Smooth muscle cell (in vitro differentiated cells): ENCODE measurements at regions not wholly inside any gene's neighbourhood (a gene's known extent, or its start where the extent isn't known, plus 50 kb on each side); places are given as distances from the start of the nearest gene placed in this dataset.

Experiments
- DNase-seq: peaks from one replicate; lab custom pipeline; 2025; ENCODE audit not compliant: unreplicated experiment; lab: John Stamatoyannopoulos, UW
- H2AFZ ChIP-seq: fragments of 200-600 bp; sonication (generic); 2 replicates; pipeline ENCODE4 v1.6.0; 2016; ENCODE audit warnings: antibody characterized with exemption, low read depth, mild to moderate bottlenecking
- H3F3A ChIP-seq: fragments of 200-600 bp; sonication (generic); 2 replicates; pipeline ENCODE4 v1.6.0; 2017; ENCODE audit warnings: antibody characterized with exemption, low read depth
- H3K27ac ChIP-seq: fragments of 200-600 bp; sonication (generic); 2 replicates; pipeline ENCODE4 v1.5.1; 2016; ENCODE audit warnings: low read depth, mild to moderate bottlenecking
- H3K27me3 ChIP-seq: fragments of 200-600 bp; sonication (generic); 2 replicates; pipeline ENCODE4 v1.6.1; 2016; ENCODE audit warnings: low read depth, mild to moderate bottlenecking
- H3K36me3 ChIP-seq: fragments of 200-600 bp; sonication (generic); 2 replicates; pipeline ENCODE4 v1.5.1; 2016; ENCODE audit warnings: low read depth
- H3K4me1 ChIP-seq: fragments of 200-600 bp; sonication (generic); 2 replicates; pipeline ENCODE4 v1.5.1; 2016; ENCODE audit warnings: low read depth
- H3K4me2 ChIP-seq: fragments of 200-600 bp; sonication (generic); 2 replicates; pipeline ENCODE4 v1.6.0; 2016; ENCODE audit warnings: mild to moderate bottlenecking
- H3K4me3 ChIP-seq: fragments of 200-600 bp; sonication (generic); 2 replicates; pipeline ENCODE4 v1.5.1; 2016; ENCODE audit warnings: mild to moderate bottlenecking
- H3K79me2 ChIP-seq: fragments of 200-600 bp; sonication (generic); 2 replicates; pipeline ENCODE4 v1.6.0; 2016; ENCODE audit warnings: low read depth, mild to moderate bottlenecking
- H3K9ac ChIP-seq: fragments of 200-600 bp; sonication (generic); 2 replicates; pipeline ENCODE4 v1.6.0; 2016; ENCODE audit warnings: low read depth
- H3K9me3 ChIP-seq: fragments of 200-600 bp; sonication (generic); replicated peaks from 2 replicates; pipeline ENCODE4 v1.5.1; 2016; ENCODE audit warnings: low read depth
- H4K20me1 ChIP-seq: fragments of 200-600 bp; sonication (generic); 2 replicates; pipeline ENCODE4 v1.6.0; 2016; ENCODE audit warnings: low read depth
- WGBS: methylation state at CpG from one replicate; pipeline ENCODE4 v1.1.7; 2016; ENCODE audit warnings: low lambda C conversion rate; 5-methylcytosine and 5-hydroxymethylcytosine counted together
- TF ChIP-seq, protein P1 (sequence below): fragments of 200-600 bp; sonication (generic); IDR thresholded peaks from 2 replicates; pipeline ENCODE4 v1.5.1; 2017; ENCODE audit warnings: borderline replicate concordance, mild to moderate bottlenecking, antibody characterized with exemption; ENCODE audit not compliant: insufficient read depth, poor library complexity, severe bottlenecking

DNA sequence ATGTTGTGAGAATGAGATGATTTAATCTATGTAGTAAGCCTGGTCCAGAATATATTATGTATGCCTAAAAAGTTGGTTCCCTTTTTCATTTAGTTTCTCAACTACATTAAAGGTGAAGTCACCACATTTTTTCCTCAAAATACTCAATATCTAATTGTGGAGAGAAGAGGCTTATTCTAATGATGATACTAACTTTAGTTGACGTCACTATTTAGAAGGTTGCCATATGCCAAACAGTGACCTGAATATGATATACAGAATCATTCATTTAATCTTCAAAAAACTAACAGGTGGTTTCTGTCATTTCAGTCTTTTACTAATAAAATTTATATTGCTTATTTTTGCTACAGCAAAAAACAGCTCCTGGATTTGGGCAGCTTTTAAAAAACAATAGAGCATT lies 480.7 kb upstream of the NWD2 start:
- Histone ChIP-seq H3K4me2 (no peak overlapping the region), H3F3A (no peaks in the 10 kb centered on the region), H3K27me3 (no peaks in the 10 kb centered on the region), H3K27ac (no peak overlapping the region), H3K36me3 (no peaks in the 10 kb centered on the region), H3K4me3 (no peak overlapping the region), H2AFZ (no peak overlapping the region), H3K9ac (no peak overlapping the region), H3K79me2 (no peaks in the 10 kb centered on the region), H4K20me1 (no peaks in the 10 kb centered on the region), H3K4me1 (no peaks in the 10 kb centered on the region), H3K9me3 (no peaks in the 10 kb centered on the region)
- DNase-seq: no peak
- WGBS: 86% methylated on average over 1 of the region's 1 CpG
- TF ChIP-seq, protein P1, sequence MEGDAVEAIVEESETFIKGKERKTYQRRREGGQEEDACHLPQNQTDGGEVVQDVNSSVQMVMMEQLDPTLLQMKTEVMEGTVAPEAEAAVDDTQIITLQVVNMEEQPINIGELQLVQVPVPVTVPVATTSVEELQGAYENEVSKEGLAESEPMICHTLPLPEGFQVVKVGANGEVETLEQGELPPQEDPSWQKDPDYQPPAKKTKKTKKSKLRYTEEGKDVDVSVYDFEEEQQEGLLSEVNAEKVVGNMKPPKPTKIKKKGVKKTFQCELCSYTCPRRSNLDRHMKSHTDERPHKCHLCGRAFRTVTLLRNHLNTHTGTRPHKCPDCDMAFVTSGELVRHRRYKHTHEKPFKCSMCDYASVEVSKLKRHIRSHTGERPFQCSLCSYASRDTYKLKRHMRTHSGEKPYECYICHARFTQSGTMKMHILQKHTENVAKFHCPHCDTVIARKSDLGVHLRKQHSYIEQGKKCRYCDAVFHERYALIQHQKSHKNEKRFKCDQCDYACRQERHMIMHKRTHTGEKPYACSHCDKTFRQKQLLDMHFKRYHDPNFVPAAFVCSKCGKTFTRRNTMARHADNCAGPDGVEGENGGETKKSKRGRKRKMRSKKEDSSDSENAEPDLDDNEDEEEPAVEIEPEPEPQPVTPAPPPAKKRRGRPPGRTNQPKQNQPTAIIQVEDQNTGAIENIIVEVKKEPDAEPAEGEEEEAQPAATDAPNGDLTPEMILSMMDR: no peak

DNA sequence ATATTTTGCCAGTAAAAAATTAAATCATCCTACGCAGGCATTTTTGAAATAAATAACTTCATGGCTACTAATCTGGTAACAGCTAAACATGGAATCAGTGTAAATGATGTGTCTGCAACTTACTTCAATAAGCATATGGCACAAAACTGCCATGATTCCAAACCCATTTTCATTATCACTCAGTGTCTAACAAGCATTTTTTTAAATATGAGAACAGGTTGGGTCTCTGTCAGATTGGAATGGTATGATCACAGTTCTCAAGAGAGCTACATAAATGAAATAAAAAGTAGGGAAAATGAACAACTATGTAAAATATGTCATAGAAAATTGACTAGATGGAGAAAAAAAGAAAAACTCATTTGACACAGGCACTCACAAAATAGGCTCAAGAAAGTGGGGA lies 476.9 kb upstream of the NWD2 start:
- TF ChIP-seq, protein P1: no peak
- DNase-seq: no peak
- H3K4me3 ChIP-seq: no peak overlapping the region
- no peak overlapping the region for H3K9ac ChIP-seq
- H4K20me1 ChIP-seq: no peaks in the 10 kb centered on the region
- H3K36me3 ChIP-seq: no peaks in the 10 kb centered on the region
- no peaks in the 10 kb centered on the region for H3K27me3 ChIP-seq
- H3K4me2 ChIP-seq: no peak overlapping the region
- no peaks in the 10 kb centered on the region for H3K4me1 ChIP-seq
- no peaks in the 10 kb centered on the region for H3K79me2 ChIP-seq
- H3K9me3 ChIP-seq: no peaks in the 10 kb centered on the region
- no peak overlapping the region for H2AFZ ChIP-seq
- H3K27ac ChIP-seq: no peak overlapping the region
- 89% methylated on average over 1 of the region's 1 CpG for WGBS
- H3F3A ChIP-seq: no peaks in the 10 kb centered on the region

DNA sequence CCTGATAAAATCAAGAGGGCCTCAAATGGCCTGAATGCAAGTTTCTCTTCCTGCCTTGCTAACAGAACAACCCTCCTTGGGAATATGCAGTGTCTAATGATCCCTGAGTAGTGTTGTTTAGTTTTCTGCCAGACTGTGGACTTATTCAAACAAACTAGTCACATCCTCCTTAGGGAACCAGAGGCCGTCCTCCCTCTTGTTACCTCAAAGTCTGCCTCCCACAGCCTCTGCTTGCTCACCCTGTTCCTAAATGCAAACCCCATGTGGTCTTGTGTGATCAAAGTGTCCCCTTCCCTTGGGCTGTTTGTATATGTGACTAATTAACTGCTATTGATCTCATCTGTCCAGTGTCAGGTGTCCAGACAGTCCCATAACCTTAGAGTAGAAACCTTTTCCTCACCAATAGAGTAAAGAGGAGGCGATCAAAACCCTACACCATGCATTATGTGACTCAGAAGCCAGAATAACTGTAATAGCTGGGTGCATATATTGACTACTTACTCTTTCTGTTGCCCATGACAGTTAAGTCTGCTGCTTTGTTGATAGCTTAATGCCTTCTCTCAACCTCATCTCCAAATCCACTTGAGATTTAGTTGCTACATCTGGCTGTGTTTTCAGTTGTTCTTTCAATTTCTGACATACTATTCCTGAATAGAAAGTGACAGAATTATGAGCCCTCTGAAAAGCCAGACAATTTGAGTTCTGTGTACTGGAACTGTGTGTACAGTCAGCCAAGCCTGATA lies 473.0 kb upstream of the NWD2 start:
- Histone ChIP-seq H3K79me2 (no peaks in the 10 kb centered on the region), H3K9me3 (no peaks in the 10 kb centered on the region), H3K27ac (no peak overlapping the region), H2AFZ (no peak overlapping the region), H3K4me2 (no peak overlapping the region), H3K4me1 (no peaks in the 10 kb centered on the region), H3K4me3 (no peak overlapping the region), H3K27me3 (no peaks in the 10 kb centered on the region), H4K20me1 (no peaks in the 10 kb centered on the region), H3F3A (no peaks in the 10 kb centered on the region), H3K36me3 (no peaks in the 10 kb centered on the region), H3K9ac (no peak overlapping the region)
- DNase-seq: no peak
- WGBS: 81% methylated on average over 2 of the region's 2 CpGs
- TF ChIP-seq, protein P1: no peak

DNA sequence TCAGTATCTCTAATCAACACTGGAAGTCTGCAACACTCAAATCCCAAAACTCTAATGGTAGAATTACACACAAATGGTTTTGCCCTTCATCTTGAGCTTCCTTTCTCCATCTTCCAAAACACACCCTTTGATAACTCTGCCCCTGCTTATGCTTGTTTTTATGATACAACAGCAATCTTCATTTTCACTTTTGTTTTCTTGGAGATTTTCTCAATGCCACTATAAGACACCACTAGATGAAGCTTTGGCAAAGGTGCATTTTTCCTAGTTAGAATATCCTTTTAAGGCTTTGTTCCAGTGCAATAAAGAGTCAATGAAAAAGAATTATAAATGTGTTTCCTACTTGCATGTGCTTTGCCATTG lies 472.4 kb upstream of the NWD2 start:
- no peak overlapping the region for H3K27ac ChIP-seq
- H3F3A ChIP-seq: no peaks in the 10 kb centered on the region
- H3K4me2 ChIP-seq: no peak overlapping the region
- H3K79me2 ChIP-seq: no peaks in the 10 kb centered on the region
- TF ChIP-seq, protein P1: no peak
- no peaks in the 10 kb centered on the region for H4K20me1 ChIP-seq
- H3K4me3 ChIP-seq: no peak overlapping the region
- no peaks in the 10 kb centered on the region for H3K36me3 ChIP-seq
- no peak overlapping the region for H3K9ac ChIP-seq
- no peak for DNase-seq
- no peaks in the 10 kb centered on the region for H3K4me1 ChIP-seq
- no peak overlapping the region for H2AFZ ChIP-seq
- H3K9me3 ChIP-seq: no peaks in the 10 kb centered on the region
- no peaks in the 10 kb centered on the region for H3K27me3 ChIP-seq
